ENCODE measurements at regions not wholly inside any gene's neighbourhood (a gene's known extent, or its start where the extent isn't known, plus 50 kb on each side); places are given as distances from the start of the nearest gene placed in this dataset.
"Not testable (repeated sequence)": the region's sequence is repeated elsewhere in the genome, so short reads cannot be mapped to it uniquely, and the experiment has no call there.

- H3K27ac ChIP-seq = no peak overlapping the region
- DNase-seq (ENCODE audit: low read depth, low spot score) = no peak
Observed at GRCh38 chr16:29107299-29107698, 122.4 kb downstream of the LAT start.

DNA sequence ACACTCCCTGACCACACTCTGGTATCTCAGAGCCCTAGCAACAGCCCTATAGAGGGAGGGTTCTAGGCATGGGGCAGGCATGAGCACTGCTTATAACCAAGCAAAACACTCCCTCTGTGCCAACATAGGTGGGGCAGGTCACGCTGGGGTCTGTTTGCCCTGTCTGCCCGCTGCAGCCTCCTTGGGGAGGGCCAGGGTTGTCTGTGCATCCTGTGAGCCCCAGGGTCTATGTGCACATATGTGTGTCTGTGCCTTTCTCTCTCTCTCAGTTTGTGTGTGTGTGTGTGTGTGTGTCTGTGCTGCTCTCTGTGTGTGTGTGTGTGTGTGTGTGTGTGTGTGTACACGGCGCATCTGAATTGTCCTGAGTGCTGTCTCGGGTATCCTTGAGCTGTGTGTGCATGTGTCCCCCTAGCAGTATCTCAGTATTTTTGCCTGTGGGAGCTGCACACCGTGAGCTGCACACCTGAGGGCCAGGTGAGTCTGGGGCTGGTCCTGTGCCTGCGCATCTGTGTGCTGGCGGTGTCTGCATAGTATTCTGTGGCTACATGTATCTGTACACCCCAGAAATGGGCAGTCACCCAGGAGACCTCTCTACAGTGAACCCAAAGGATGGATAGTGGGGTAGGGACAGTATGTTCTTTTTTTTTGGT is 121.5 kb downstream of the LAT start:
- not testable (repeated sequence) for DNase-seq (ENCODE audit: low read depth, low spot score); H3K27ac ChIP-seq

- not testable (repeated sequence) for H3K27ac ChIP-seq; DNase-seq (ENCODE audit: low read depth, low spot score)
Observed at GRCh38 chr16:29104600-29104999, 119.7 kb downstream of the LAT start.

DNA sequence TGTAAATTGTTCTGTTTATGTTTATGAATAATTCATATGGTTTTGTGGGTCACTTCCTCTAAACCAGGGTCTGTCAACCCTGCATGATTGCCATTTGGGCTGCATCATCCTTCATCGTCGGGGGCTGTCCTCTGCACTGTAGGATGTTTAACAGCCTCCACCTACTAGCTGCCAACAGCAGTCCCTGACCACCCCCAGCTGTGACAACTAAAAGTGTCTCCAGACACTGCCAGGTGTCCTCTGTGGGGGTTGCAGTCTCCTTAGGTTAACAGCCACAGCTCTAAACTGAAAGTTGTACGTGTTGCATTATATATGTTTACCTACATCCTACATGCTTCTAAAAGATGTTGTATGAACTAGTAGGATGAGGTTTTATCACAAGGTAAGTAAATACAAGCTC is 113.1 kb downstream of the LAT start:
- not testable (repeated sequence) for DNase-seq (ENCODE audit: low read depth, low spot score)

GRCh38 chr16:29094729-29095624 is 110.1 kb downstream of the LAT start:
- DNase-seq (ENCODE audit: low read depth, low spot score); H3K27ac ChIP-seq: not testable (repeated sequence)

More for the DNA sequence above, 113.1 kb downstream of the LAT start:
- not testable (repeated sequence) for H3K27ac ChIP-seq

DNA sequence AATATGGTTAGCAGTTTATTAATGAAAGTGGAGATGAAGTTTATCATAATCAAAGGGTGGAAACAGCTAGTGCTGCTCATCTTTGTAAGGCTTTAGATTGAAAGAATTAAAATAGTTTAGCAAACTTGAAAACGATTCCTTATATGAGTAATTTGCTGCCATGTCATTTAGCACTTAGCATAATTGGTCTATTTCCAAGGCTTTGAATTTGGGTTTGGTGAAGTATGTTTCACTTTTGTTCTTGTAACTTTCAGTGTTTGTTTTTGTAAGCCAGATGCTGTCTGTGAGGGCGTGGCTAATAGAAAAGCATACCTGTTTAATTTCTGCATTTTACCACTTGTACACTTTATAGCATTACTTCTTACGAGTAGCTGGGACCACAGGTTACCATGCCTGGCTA is 109.5 kb downstream of the LAT start:
- not testable (repeated sequence) for H3K27ac ChIP-seq; DNase-seq (ENCODE audit: low read depth, low spot score)

DNA sequence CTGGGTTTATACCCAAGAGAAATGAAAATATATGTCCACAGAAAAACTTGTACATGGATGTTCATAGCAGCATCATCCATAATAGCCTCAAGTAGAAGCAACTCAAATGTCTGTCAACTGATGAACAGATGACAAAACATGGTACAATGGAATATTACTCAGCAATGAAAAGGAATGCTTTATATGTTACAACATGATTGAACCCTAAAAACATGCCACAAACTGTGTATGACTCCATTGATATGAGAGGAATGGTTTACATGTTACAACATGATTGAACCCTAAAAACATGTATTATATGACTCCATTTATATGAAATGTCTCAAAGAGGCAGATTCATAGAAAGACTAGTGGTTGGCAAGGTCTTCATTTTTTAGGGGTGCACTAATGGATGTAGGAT is 104.8 kb downstream of the LAT start:
- not testable (repeated sequence) for DNase-seq (ENCODE audit: low read depth, low spot score); H3K27ac ChIP-seq

DNA sequence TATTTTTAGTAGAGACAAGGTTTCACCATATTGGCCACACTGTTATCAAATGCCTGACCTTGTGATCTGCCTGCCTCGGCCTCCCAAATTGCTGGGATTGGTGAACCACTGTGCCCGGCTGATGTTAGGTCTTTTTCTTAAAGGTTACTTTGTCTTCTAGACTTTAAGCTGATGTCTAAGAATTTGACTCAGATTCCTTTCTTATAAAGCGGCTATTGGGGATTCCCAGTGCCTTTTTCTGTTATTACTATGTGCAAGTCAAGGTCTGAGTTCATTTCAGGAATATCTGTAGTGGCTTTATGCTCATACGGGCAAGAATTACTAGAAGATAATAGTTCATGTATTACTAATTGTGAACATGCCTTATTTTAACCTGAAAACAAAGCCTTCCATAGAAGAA is 102.8 kb downstream of the LAT start:
- DNase-seq (ENCODE audit: low read depth, low spot score) = not testable (repeated sequence)

DNA sequence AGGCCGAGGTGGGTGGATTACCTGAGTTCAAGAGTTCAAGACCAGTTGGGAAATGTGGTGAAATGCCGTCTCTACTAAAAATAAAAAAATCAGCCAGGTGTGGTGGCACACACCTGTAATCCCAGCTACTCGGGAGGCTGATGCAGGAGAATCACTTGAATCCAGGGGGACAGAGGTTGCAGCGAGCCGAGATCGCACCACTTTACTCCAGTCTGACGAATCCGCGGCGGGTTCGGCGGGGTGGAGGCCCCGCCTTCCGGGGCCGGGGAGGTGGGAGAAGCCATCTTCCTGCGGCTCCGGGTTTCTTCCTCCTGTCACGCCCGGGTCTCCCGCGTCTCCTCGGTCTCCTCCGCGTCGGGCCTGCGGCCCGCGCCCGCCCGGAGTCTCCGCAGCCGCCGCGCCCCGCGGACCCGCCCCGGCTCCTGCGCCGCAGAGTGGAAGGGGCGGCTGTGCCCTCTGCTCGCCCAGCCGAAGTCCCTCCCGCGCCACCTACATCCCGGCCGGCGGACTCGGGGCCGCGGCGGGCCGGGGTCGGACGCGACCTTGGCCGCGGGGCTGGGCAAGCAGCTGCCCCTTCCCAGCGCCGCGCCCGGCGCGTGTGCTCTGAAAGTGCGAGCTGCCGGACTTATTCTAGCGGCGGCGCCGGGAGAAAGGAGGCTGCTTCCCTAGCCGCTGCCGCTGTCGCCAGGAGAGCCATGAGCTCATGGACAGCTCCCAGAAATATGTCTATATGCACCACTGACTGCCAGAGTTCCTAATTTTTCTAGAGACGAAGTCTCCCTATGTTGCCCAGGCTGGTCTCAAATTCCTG is 97.2 kb downstream of the LAT start:
- DNase-seq (ENCODE audit: low read depth, low spot score); H3K27ac ChIP-seq: not testable (repeated sequence)

More for the DNA sequence above, 102.8 kb downstream of the LAT start:
- H3K27ac ChIP-seq = not testable (repeated sequence)

DNA sequence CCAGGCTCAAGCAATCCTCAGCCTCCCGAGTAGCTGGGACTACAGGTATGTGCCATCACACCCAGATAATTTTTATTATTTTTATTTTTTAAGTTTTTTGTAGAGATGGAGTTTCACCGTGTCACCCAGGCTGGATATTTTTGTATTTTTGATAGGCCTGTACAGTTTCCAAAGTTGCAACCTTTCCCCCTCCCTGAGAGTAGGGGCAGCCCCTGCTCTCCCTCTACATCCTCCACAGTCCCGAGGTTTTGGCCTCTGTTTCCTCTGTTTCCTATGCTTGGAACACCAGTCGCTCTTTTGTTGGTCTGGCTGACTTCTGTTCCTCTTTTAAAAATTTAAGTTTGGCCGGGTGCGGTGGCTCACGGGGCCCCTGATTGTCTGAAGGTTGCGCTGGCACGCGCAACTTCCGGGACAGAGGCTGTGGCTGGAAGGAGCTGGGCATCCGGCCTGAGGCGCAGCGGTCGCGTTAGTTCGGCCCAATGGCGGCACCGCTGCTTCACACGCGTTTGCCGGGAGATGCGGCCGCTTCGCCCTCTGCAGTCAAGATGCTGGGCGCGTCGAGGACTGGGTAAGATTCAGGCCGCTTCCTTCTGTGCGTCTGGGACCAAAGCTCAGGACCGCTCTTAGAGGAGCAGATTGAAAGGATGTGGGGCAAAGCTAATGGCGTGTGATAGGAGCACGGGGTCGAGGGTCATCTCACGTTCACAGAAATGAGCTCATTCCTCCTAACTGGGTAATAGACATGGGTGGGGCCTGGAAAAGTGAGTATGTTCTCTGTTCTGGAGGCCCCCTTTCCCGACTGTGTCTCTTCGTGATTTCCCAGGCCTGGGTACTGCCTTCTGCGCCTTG is 89.9 kb downstream of the LAT start:
- not testable (repeated sequence) for DNase-seq (ENCODE audit: low read depth, low spot score); H3K27ac ChIP-seq

- not testable (repeated sequence) for DNase-seq (ENCODE audit: low read depth, low spot score); H3K27ac ChIP-seq
Observed at GRCh38 chr16:29062235-29062634, 77.4 kb downstream of the LAT start.

DNA sequence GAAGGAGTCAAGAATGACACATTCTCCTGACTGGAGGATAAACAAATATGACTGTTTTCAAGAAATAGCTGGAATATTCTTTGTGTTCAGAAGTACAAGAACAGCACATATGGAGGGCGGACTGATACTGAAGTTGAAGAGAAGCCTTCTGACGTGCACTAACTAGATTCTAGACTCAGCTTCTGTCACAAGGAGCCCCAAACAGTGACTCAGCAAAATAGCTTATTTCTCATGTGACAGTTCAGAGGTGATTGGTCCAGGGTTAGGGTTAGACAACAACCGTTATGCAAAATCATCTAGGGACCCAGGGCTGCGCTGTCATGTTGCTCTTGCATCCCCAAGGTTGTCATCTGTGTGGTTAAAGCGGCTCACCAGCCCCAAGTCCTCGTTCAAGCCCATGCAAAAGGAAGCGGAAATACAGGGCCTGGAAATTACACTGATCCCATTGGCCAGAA is 76.6 kb downstream of the LAT start:
- H3K27ac ChIP-seq; DNase-seq (ENCODE audit: low read depth, low spot score): not testable (repeated sequence)

GRCh38 chr16:29060022-29060810 is 75.4 kb downstream of the LAT start:
- H3K27ac ChIP-seq; DNase-seq (ENCODE audit: low read depth, low spot score): not testable (repeated sequence)

- H3K27ac ChIP-seq; DNase-seq (ENCODE audit: low read depth, low spot score): not testable (repeated sequence)
Observed at GRCh38 chr16:29059575-29059974, 74.7 kb downstream of the LAT start.

All from epithelial cell of prostate (primary cell).